Immature natural killer cell (primary cell): ENCODE measurements at regions not wholly inside any gene's neighbourhood (a gene's known extent, or its start where the extent isn't known, plus 50 kb on each side); places are given as distances from the start of the nearest gene placed in this dataset.
"Not testable (repeated sequence)": the region's sequence is repeated elsewhere in the genome, so short reads cannot be mapped to it uniquely, and the experiment has no call there.

ENCODE experiments used
- DNase-seq, 3 donors: peaks; one replicate each; pipeline ENCODE4 v3.0.0; 2022; ENCODE audit warnings: mixed read lengths in 1 of 3
- H3K27ac Mint-ChIP-seq, 6 donors: one replicate each; pipeline ENCODE4 v1.8.0; 2020; ENCODE audit warnings: mixed read lengths in 6 of 6, mild to moderate bottlenecking in 5 of 6, inconsistent platforms in 4 of 6, moderate library complexity in 3 of 6
- H3K27me3 Mint-ChIP-seq, 3 donors: one replicate each; pipeline ENCODE4 v1.8.0; 2020 to 2021; ENCODE audit warnings: low read depth in 3 of 3, mild to moderate bottlenecking in 3 of 3, mixed read lengths in 3 of 3, moderate library complexity in 3 of 3, inconsistent platforms in 1 of 3
- H3K36me3 Mint-ChIP-seq, 3 donors: one replicate each; pipeline ENCODE4 v1.8.0; 2020; ENCODE audit warnings: mixed read lengths in 3 of 3, inconsistent platforms in 2 of 3, mild to moderate bottlenecking in 2 of 3
- H3K4me1 Mint-ChIP-seq, 2 donors: one replicate each; pipeline ENCODE4 v1.8.0; 2020; ENCODE audit warnings: inconsistent platforms in 2 of 2, mild to moderate bottlenecking in 2 of 2, mixed read lengths in 2 of 2, moderate library complexity in 1 of 2
- H3K4me3 Mint-ChIP-seq, 5 donors: one replicate each; pipeline ENCODE4 v1.8.0; 2020; ENCODE audit warnings: mild to moderate bottlenecking in 5 of 5, mixed read lengths in 5 of 5, inconsistent platforms in 3 of 5, moderate library complexity in 3 of 5
- H3K9me3 Mint-ChIP-seq, 6 donors: one replicate each; pipeline ENCODE4 v1.8.0; 2020; ENCODE audit warnings: mild to moderate bottlenecking in 6 of 6, mixed read lengths in 6 of 6, inconsistent platforms in 4 of 6, moderate library complexity in 3 of 6

GRCh38 chr18:67408240-67408639, 108.3 kb downstream of the DSEL start:
- Mint-ChIP-seq H3K27me3 (no peaks in the 10 kb centered on the region), H3K27ac (no peak overlapping the region), H3K4me1 (no peaks in the 10 kb centered on the region)

GRCh38 chr18:67406714-67407113, 109.8 kb downstream of the DSEL start:
- Mint-ChIP-seq H3K9me3 (peaks cover 0 to 12% (median under 1%) of the 10 kb centered on the region in 6 donors), H3K27ac (no peak overlapping the region), H3K4me1 (no peaks in the 10 kb centered on the region), H3K36me3 (no peaks in the 10 kb centered on the region), H3K27me3 (no peaks in the 10 kb centered on the region), H3K4me3 (no peak overlapping the region)
- DNase-seq = no peak

More at GRCh38 chr18:67408240-67408639, 108.3 kb downstream of the DSEL start:
- H3K4me3 Mint-ChIP-seq = no peak overlapping the region
- H3K9me3 Mint-ChIP-seq = peaks cover 0 to 7% (median 2%) of the 10 kb centered on the region in 6 donors
- DNase-seq = no peak
- H3K36me3 Mint-ChIP-seq = no peaks in the 10 kb centered on the region

- Mint-ChIP-seq H3K36me3 (no peaks in the 10 kb centered on the region), H3K27ac (no peak overlapping the region), H3K4me3 (no peak overlapping the region), H3K9me3 (peaks cover 0 to 22% (median 8%) of the 10 kb centered on the region in 6 donors), H3K4me1 (no peaks in the 10 kb centered on the region), H3K27me3 (peaks cover 0 to 2% (median 0%) of the 10 kb centered on the region in 3 donors)
- DNase-seq = no peak
Measured at GRCh38 chr18:67402543-67402942, 114.0 kb downstream of the DSEL start.

GRCh38 chr18:67400502-67401117, 115.9 kb downstream of the DSEL start:
- Mint-ChIP-seq H3K9me3 (peaks cover 6 to 38% (median 13%) of the 10 kb centered on the region in 6 donors), H3K4me3 (no peak overlapping the region), H3K27me3 (peaks cover 0 to 2% (median 0%) of the 10 kb centered on the region in 3 donors), H3K27ac (no peak overlapping the region), H3K4me1 (no peaks in the 10 kb centered on the region), H3K36me3 (no peaks in the 10 kb centered on the region)
- DNase-seq = no peak

- Mint-ChIP-seq H3K4me1 (no peaks in the 10 kb centered on the region), H3K36me3 (no peaks in the 10 kb centered on the region), H3K4me3 (no peak overlapping the region), H3K9me3 (peaks cover 0 to 14% (median 5%) of the 10 kb centered on the region in 6 donors), H3K27me3 (peaks cover 0 to 2% (median 0%) of the 10 kb centered on the region in 3 donors), H3K27ac (no peak overlapping the region)
- DNase-seq = no peak
Measured at GRCh38 chr18:67386032-67386431, 130.5 kb downstream of the DSEL start.

GRCh38 chr18:67385455-67385854, 131.1 kb downstream of the DSEL start:
- Mint-ChIP-seq H3K36me3 (no peaks in the 10 kb centered on the region), H3K27ac (no peak overlapping the region), H3K9me3 (peaks cover 0 to 14% (median 5%) of the 10 kb centered on the region in 6 donors), H3K27me3 (peaks cover 0 to 2% (median 0%) of the 10 kb centered on the region in 3 donors), H3K4me1 (no peaks in the 10 kb centered on the region), H3K4me3 (no peak overlapping the region)
- DNase-seq = no peak

GRCh38 chr18:67384057-67384456, 132.5 kb downstream of the DSEL start:
- peaks cover 0 to 16% (median 6%) of the 10 kb centered on the region in 6 donors for H3K9me3 Mint-ChIP-seq
- DNase-seq, H3K27me3 Mint-ChIP-seq, H3K27ac Mint-ChIP-seq, H3K4me1 Mint-ChIP-seq, H3K36me3 Mint-ChIP-seq, H3K4me3 Mint-ChIP-seq: not testable (repeated sequence)

GRCh38 chr18:67381608-67382150, 134.8 kb downstream of the DSEL start:
- no peak overlapping the region for H3K27ac Mint-ChIP-seq
- DNase-seq = no peak
- H3K27me3 Mint-ChIP-seq = no peaks in the 10 kb centered on the region
- no peaks in the 10 kb centered on the region for H3K4me1 Mint-ChIP-seq
- H3K9me3 Mint-ChIP-seq = peaks cover 3 to 15% (median 7%) of the 10 kb centered on the region in 6 donors
- no peaks in the 10 kb centered on the region for H3K36me3 Mint-ChIP-seq
- H3K4me3 Mint-ChIP-seq = no peak overlapping the region

GRCh38 chr18:67380867-67381266, 135.7 kb downstream of the DSEL start:
- DNase-seq = no peak
- Mint-ChIP-seq H3K4me3 (no peak overlapping the region), H3K4me1 (no peaks in the 10 kb centered on the region), H3K9me3 (peaks cover 3 to 15% (median 7%) of the 10 kb centered on the region in 6 donors), H3K27me3 (no peaks in the 10 kb centered on the region), H3K36me3 (no peaks in the 10 kb centered on the region), H3K27ac (no peak overlapping the region)

GRCh38 chr18:67379981-67380380, 136.5 kb downstream of the DSEL start:
- Mint-ChIP-seq H3K27me3 (peaks cover 0 to 1% (median under 1%) of the 10 kb centered on the region in 3 donors), H3K9me3 (peaks cover 3 to 11% (median 7%) of the 10 kb centered on the region in 6 donors)

GRCh38 chr18:67376372-67376771, 140.1 kb downstream of the DSEL start:
- peaks cover 0 to 2% (median 2%) of the 10 kb centered on the region in 3 donors for H3K27me3 Mint-ChIP-seq
- H3K27ac Mint-ChIP-seq = no peak overlapping the region
- no peaks in the 10 kb centered on the region for H3K4me1 Mint-ChIP-seq
- peaks cover 5 to 15% (median 9%) of the 10 kb centered on the region in 6 donors for H3K9me3 Mint-ChIP-seq
- no peak for DNase-seq
- no peak overlapping the region for H3K4me3 Mint-ChIP-seq
- H3K36me3 Mint-ChIP-seq = no peaks in the 10 kb centered on the region

More at GRCh38 chr18:67379981-67380380, 136.5 kb downstream of the DSEL start:
- Mint-ChIP-seq H3K27ac (no peak overlapping the region), H3K4me1 (no peaks in the 10 kb centered on the region), H3K36me3 (no peaks in the 10 kb centered on the region), H3K4me3 (no peak overlapping the region)
- DNase-seq = no peak

GRCh38 chr18:67373636-67374035, 142.9 kb downstream of the DSEL start:
- Mint-ChIP-seq H3K4me1 (no peaks in the 10 kb centered on the region), H3K27me3 (peaks cover 0 to 3% (median 2%) of the 10 kb centered on the region in 3 donors), H3K27ac (no peak overlapping the region), H3K36me3 (no peaks in the 10 kb centered on the region), H3K4me3 (no peak overlapping the region), H3K9me3 (peaks cover 4 to 18% (median 10%) of the 10 kb centered on the region in 6 donors)
- no peak for DNase-seq

GRCh38 chr18:67367540-67367939, 149.0 kb downstream of the DSEL start:
- Mint-ChIP-seq H3K27ac (no peak overlapping the region), H3K4me1 (no peaks in the 10 kb centered on the region), H3K4me3 (no peak overlapping the region), H3K27me3 (peaks cover 0 to 1% (median 0%) of the 10 kb centered on the region in 3 donors), H3K36me3 (peaks cover 0 to 4% (median 0%) of the 10 kb centered on the region in 3 donors), H3K9me3 (peaks cover 4 to 14% (median 9%) of the 10 kb centered on the region in 6 donors)
- DNase-seq = no peak

GRCh38 chr18:67363694-67364093, 152.8 kb downstream of the DSEL start:
- Mint-ChIP-seq H3K36me3 (peaks cover 0 to 4% (median 0%) of the 10 kb centered on the region in 3 donors), H3K4me1 (no peaks in the 10 kb centered on the region), H3K4me3 (no peak overlapping the region), H3K9me3 (peaks cover 0 to 10% (median 4%) of the 10 kb centered on the region in 6 donors), H3K27ac (no peak overlapping the region), H3K27me3 (no peaks in the 10 kb centered on the region)
- no peak for DNase-seq
